A673 (cell line): ENCODE measurements at regions not wholly inside any gene's neighbourhood (a gene's known extent, or its start where the extent isn't known, plus 50 kb on each side); places are given as distances from the start of the nearest gene placed in this dataset.

ENCODE experiments used
- EZH2 ChIP-seq: fragments of 200-600 bp; sonication (generic); IDR thresholded peaks from 2 replicates; pipeline ENCODE4 v1.6.1; 2017; ENCODE audit warnings: borderline replicate concordance, low read depth, mild to moderate bottlenecking, mixed read lengths, antibody characterized with exemption, low read length; ENCODE audit not compliant: poor library complexity, severe bottlenecking
- TF ChIP-seq, protein P1 (sequence below): fragments of 300-800, 200-600 bp; sonication (generic); conservative IDR thresholded peaks from 2 replicates; pipeline ENCODE4 v1.5.1; 2017; ENCODE audit warnings: low read depth, mild to moderate bottlenecking, antibody characterized with exemption, low read length, moderate library complexity, mixed read lengths

- TF ChIP-seq, protein P1, sequence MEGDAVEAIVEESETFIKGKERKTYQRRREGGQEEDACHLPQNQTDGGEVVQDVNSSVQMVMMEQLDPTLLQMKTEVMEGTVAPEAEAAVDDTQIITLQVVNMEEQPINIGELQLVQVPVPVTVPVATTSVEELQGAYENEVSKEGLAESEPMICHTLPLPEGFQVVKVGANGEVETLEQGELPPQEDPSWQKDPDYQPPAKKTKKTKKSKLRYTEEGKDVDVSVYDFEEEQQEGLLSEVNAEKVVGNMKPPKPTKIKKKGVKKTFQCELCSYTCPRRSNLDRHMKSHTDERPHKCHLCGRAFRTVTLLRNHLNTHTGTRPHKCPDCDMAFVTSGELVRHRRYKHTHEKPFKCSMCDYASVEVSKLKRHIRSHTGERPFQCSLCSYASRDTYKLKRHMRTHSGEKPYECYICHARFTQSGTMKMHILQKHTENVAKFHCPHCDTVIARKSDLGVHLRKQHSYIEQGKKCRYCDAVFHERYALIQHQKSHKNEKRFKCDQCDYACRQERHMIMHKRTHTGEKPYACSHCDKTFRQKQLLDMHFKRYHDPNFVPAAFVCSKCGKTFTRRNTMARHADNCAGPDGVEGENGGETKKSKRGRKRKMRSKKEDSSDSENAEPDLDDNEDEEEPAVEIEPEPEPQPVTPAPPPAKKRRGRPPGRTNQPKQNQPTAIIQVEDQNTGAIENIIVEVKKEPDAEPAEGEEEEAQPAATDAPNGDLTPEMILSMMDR = no peak
- TF ChIP-seq EZH2 = no peak
Observed at GRCh38 chr5:93330506-93330905, 250.5 kb downstream of the NR2F1-AS1 start.
